SK-N-SH treated with all-trans-retinoic acid at 6 μM for 48 hours (cell line): ENCODE measurements at regions not wholly inside any gene's neighbourhood (a gene's known extent, or its start where the extent isn't known, plus 50 kb on each side); places are given as distances from the start of the nearest gene placed in this dataset.

Source experiments
- ATAC-seq: fragments of 200-7000 bp; cut with Tn5 transposase; 3 replicates; pipeline ENCODE4 v1.9.1; 2020; ENCODE audit warnings: mild to moderate bottlenecking, moderate library complexity
- ARNTL ChIP-seq: fragments of 450-650 bp; formaldehyde crosslinking; IDR thresholded peaks from 2 replicates; pipeline ENCODE4 v1.5.0; 2020; ENCODE audit warnings: low read depth, mild to moderate bottlenecking, moderate library complexity, borderline replicate concordance
- BACH2 ChIP-seq: fragments of 250-450 bp; sonication (Bioruptor Pico); IDR thresholded peaks from 2 replicates; pipeline ENCODE4 v1.9.0; 2021; ENCODE audit warnings: mild to moderate bottlenecking, borderline replicate concordance
- CSDC2 ChIP-seq: fragments of 250-450 bp; sonication (Bioruptor Pico); IDR thresholded peaks from 2 replicates; pipeline ENCODE4 v1.5.0; 2020; ENCODE audit warnings: mild to moderate bottlenecking, moderate library complexity
- ESRRG ChIP-seq: fragments of 250-450 bp; sonication (Bioruptor Pico); IDR thresholded peaks from 2 replicates; pipeline ENCODE4 v1.6.1; 2021; ENCODE audit warnings: mild to moderate bottlenecking
- GLIS3 ChIP-seq: fragments of 250-450 bp; sonication (Bioruptor Pico); IDR thresholded peaks from 2 replicates; pipeline ENCODE4 v1.5.0; 2020; ENCODE audit warnings: mild to moderate bottlenecking, moderate library complexity
- ISL1 ChIP-seq: fragments of 250-450 bp; sonication (Bioruptor Pico); IDR thresholded peaks from 2 replicates; pipeline ENCODE4 v2.1.2; 2022; ENCODE audit warnings: mild to moderate bottlenecking, moderate library complexity
- OSR1 ChIP-seq: fragments of 250-450 bp; sonication (Bioruptor Pico); IDR thresholded peaks from 2 replicates; pipeline ENCODE4 v1.8.0; 2022; ENCODE audit warnings: moderate library complexity, mild to moderate bottlenecking, inconsistent platforms
- PPARA ChIP-seq: fragments of 250-450 bp; sonication (Bioruptor Pico); IDR thresholded peaks from 2 replicates; pipeline ENCODE4 v1.5.0; 2020; ENCODE audit warnings: mild to moderate bottlenecking, borderline replicate concordance
- RARB ChIP-seq: fragments of 250-450 bp; sonication (Bioruptor Pico); IDR thresholded peaks from 2 replicates; pipeline ENCODE4 v1.8.0; 2021; ENCODE audit warnings: mild to moderate bottlenecking, moderate library complexity
- SNAI2 ChIP-seq: fragments of 250-450 bp; sonication (Bioruptor Pico); IDR thresholded peaks from 2 replicates; pipeline ENCODE4 v1.5.0; 2020; ENCODE audit warnings: mild to moderate bottlenecking, moderate library complexity
- TCF4 ChIP-seq: fragments of 250-450 bp; sonication (Bioruptor Pico); IDR thresholded peaks from 2 replicates; pipeline ENCODE4 v1.8.0; 2021; ENCODE audit warnings: mild to moderate bottlenecking, moderate library complexity, borderline replicate concordance
- TOX ChIP-seq: fragments of 250-450 bp; sonication (Bioruptor Pico); IDR thresholded peaks from 2 replicates; pipeline ENCODE4 v1.8.0; 2021; ENCODE audit warnings: mild to moderate bottlenecking, moderate library complexity, borderline replicate concordance
- ZC3H10 ChIP-seq: fragments of 250-450 bp; sonication (Bioruptor Pico); IDR thresholded peaks from 2 replicates; pipeline ENCODE4 v1.5.1; 2021; ENCODE audit warnings: mild to moderate bottlenecking, moderate library complexity
- ZFP3 ChIP-seq: fragments of 250-450 bp; sonication (Bioruptor Pico); IDR thresholded peaks from 2 replicates; pipeline ENCODE4 v1.5.0; 2020; ENCODE audit warnings: mild to moderate bottlenecking, moderate library complexity
- ZNF565 ChIP-seq: fragments of 450-650 bp; formaldehyde crosslinking; conservative IDR thresholded peaks from 2 replicates; pipeline ENCODE4 v1.5.0; 2020; ENCODE audit warnings: low read depth, mild to moderate bottlenecking, moderate library complexity
- ZNF70 ChIP-seq: fragments of 450-650 bp; formaldehyde crosslinking; IDR thresholded peaks from 2 replicates; pipeline ENCODE4 v1.5.0; 2020; ENCODE audit warnings: mild to moderate bottlenecking, moderate library complexity
- ZNF8 ChIP-seq: fragments of 450-650 bp; formaldehyde crosslinking; IDR thresholded peaks from 2 replicates; pipeline ENCODE4 v1.5.0; 2020; ENCODE audit warnings: mild to moderate bottlenecking, moderate library complexity
- TF ChIP-seq, protein P1 (sequence below): fragments of 250-450 bp; sonication (Bioruptor Pico); IDR thresholded peaks from 2 replicates; pipeline ENCODE4 v1.8.0; 2020; ENCODE audit warnings: mild to moderate bottlenecking, moderate library complexity, borderline replicate concordance
- TF ChIP-seq, protein P2 (sequence below): fragments of 250-450 bp; sonication (Bioruptor Pico); IDR thresholded peaks from 2 replicates; pipeline ENCODE4 v1.5.1; 2021; ENCODE audit warnings: mild to moderate bottlenecking, moderate library complexity
- TF ChIP-seq, protein P3 (sequence below): fragments of 250-450 bp; sonication (Bioruptor Pico); IDR thresholded peaks from 2 replicates; pipeline ENCODE4 v1.8.0; 2021; ENCODE audit warnings: low read depth, mild to moderate bottlenecking, moderate library complexity, borderline replicate concordance
- TF ChIP-seq, protein P4 (sequence below): fragments of 250-450 bp; sonication (Bioruptor Pico); IDR thresholded peaks from 2 replicates; pipeline ENCODE4 v1.5.1; 2020; ENCODE audit warnings: low read depth, mild to moderate bottlenecking, moderate library complexity
- TF ChIP-seq, protein P5 (sequence below): fragments of 250-450 bp; sonication (Bioruptor Pico); IDR thresholded peaks from 2 replicates; pipeline ENCODE4 v1.5.0; 2020; ENCODE audit warnings: mild to moderate bottlenecking, moderate library complexity

DNA sequence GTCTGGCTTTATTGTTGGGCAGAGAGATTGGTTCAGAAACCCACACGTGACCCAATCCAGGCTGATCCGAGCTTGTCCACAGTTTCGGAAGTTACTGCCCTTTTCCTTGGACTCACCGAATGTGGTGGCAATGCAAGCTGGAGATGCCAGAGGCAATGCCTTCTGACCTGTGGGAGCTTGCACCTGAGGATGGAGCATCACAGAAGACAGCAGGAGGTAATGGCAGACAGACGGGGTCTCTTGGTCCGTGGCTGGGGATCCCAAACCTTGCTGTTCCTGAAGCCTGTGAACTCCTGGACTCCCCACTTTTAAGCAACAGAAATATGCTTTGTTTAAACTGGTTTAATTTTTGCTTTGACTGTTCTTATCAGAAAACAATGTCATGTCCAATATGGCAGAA lies 265.2 kb upstream of the IRX1 start:
- TF ChIP-seq PPARA (CRISPR knock-in tag) (no peak), TOX (CRISPR knock-in tag) (no peak), CSDC2 (CRISPR knock-in tag) (no peak)
- TF ChIP-seq, protein P1, sequence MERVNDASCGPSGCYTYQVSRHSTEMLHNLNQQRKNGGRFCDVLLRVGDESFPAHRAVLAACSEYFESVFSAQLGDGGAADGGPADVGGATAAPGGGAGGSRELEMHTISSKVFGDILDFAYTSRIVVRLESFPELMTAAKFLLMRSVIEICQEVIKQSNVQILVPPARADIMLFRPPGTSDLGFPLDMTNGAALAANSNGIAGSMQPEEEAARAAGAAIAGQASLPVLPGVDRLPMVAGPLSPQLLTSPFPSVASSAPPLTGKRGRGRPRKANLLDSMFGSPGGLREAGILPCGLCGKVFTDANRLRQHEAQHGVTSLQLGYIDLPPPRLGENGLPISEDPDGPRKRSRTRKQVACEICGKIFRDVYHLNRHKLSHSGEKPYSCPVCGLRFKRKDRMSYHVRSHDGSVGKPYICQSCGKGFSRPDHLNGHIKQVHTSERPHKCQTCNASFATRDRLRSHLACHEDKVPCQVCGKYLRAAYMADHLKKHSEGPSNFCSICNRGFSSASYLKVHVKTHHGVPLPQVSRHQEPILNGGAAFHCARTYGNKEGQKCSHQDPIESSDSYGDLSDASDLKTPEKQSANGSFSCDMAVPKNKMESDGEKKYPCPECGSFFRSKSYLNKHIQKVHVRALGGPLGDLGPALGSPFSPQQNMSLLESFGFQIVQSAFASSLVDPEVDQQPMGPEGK = no peak
- TF ChIP-seq, protein P2, sequence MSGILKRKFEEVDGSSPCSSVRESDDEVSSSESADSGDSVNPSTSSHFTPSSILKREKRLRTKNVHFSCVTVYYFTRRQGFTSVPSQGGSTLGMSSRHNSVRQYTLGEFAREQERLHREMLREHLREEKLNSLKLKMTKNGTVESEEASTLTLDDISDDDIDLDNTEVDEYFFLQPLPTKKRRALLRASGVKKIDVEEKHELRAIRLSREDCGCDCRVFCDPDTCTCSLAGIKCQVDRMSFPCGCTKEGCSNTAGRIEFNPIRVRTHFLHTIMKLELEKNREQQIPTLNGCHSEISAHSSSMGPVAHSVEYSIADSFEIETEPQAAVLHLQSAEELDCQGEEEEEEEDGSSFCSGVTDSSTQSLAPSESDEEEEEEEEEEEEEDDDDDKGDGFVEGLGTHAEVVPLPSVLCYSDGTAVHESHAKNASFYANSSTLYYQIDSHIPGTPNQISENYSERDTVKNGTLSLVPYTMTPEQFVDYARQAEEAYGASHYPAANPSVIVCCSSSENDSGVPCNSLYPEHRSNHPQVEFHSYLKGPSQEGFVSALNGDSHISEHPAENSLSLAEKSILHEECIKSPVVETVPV (CRISPR knock-in tag) = no peak
- ATAC-seq = no peak

DNA sequence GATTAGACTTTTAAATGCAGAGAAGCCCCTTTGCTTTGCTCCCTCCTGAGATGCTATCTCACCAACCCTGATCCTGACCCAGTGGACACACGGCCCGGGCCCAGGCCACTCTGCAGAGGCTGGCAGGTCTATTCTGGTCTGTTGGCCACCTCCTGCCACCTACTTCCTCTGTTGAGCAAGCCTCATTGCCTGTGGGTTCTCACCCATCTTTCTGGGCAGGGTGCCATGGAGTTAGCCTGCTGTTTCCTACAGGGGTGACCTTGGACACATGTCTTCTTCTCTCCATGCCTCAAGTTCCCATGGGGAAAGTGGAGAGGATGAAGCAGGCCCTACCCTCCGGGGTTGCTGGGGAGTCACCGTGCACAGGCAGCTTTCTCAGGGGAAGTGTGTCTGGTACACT lies 266.2 kb upstream of the IRX1 start:
- ATAC-seq = no peak
- no peak for TF ChIP-seq ZNF70 (CRISPR knock-in tag)
- no peak for TF ChIP-seq OSR1
- TF ChIP-seq PPARA (CRISPR knock-in tag) = no peak
- no peak for TF ChIP-seq TCF4 (CRISPR knock-in tag)
- TF ChIP-seq, protein P3, sequence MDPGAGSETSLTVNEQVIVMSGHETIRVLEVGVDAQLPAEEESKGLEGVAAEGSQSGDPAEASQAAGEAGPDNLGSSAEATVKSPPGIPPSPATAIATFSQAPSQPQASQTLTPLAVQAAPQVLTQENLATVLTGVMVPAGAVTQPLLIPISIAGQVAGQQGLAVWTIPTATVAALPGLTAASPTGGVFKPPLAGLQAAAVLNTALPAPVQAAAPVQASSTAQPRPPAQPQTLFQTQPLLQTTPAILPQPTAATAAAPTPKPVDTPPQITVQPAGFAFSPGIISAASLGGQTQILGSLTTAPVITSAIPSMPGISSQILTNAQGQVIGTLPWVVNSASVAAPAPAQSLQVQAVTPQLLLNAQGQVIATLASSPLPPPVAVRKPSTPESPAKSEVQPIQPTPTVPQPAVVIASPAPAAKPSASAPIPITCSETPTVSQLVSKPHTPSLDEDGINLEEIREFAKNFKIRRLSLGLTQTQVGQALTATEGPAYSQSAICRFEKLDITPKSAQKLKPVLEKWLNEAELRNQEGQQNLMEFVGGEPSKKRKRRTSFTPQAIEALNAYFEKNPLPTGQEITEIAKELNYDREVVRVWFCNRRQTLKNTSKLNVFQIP (CRISPR knock-in tag) = no peak
- TF ChIP-seq, protein P4, sequence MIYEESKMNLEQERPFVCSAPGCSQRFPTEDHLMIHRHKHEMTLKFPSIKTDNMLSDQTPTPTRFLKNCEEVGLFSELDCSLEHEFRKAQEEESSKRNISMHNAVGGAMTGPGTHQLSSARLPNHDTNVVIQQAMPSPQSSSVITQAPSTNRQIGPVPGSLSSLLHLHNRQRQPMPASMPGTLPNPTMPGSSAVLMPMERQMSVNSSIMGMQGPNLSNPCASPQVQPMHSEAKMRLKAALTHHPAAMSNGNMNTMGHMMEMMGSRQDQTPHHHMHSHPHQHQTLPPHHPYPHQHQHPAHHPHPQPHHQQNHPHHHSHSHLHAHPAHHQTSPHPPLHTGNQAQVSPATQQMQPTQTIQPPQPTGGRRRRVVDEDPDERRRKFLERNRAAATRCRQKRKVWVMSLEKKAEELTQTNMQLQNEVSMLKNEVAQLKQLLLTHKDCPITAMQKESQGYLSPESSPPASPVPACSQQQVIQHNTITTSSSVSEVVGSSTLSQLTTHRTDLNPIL (CRISPR knock-in tag) = no peak
- no peak for TF ChIP-seq BACH2 (CRISPR knock-in tag)
- TF ChIP-seq ZNF8 = no peak
- no peak for TF ChIP-seq ARNTL
- TF ChIP-seq GLIS3 (CRISPR knock-in tag) = no peak
- no peak for TF ChIP-seq SNAI2 (CRISPR knock-in tag)
- no peak for TF ChIP-seq ESRRG
- TF ChIP-seq TOX (CRISPR knock-in tag) = no peak
- TF ChIP-seq, protein P5, sequence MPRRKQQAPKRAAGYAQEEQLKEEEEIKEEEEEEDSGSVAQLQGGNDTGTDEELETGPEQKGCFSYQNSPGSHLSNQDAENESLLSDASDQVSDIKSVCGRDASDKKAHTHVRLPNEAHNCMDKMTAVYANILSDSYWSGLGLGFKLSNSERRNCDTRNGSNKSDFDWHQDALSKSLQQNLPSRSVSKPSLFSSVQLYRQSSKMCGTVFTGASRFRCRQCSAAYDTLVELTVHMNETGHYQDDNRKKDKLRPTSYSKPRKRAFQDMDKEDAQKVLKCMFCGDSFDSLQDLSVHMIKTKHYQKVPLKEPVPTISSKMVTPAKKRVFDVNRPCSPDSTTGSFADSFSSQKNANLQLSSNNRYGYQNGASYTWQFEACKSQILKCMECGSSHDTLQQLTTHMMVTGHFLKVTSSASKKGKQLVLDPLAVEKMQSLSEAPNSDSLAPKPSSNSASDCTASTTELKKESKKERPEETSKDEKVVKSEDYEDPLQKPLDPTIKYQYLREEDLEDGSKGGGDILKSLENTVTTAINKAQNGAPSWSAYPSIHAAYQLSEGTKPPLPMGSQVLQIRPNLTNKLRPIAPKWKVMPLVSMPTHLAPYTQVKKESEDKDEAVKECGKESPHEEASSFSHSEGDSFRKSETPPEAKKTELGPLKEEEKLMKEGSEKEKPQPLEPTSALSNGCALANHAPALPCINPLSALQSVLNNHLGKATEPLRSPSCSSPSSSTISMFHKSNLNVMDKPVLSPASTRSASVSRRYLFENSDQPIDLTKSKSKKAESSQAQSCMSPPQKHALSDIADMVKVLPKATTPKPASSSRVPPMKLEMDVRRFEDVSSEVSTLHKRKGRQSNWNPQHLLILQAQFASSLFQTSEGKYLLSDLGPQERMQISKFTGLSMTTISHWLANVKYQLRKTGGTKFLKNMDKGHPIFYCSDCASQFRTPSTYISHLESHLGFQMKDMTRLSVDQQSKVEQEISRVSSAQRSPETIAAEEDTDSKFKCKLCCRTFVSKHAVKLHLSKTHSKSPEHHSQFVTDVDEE (CRISPR knock-in tag) = no peak
- TF ChIP-seq CSDC2 (CRISPR knock-in tag) = no peak
- TF ChIP-seq, protein P2 (CRISPR knock-in tag) = no peak
- no peak for TF ChIP-seq ISL1 (CRISPR knock-in tag)
- no peak for TF ChIP-seq RARB
- TF ChIP-seq ZFP3 = no peak
- no peak for TF ChIP-seq ZNF565 (CRISPR knock-in tag)

DNA sequence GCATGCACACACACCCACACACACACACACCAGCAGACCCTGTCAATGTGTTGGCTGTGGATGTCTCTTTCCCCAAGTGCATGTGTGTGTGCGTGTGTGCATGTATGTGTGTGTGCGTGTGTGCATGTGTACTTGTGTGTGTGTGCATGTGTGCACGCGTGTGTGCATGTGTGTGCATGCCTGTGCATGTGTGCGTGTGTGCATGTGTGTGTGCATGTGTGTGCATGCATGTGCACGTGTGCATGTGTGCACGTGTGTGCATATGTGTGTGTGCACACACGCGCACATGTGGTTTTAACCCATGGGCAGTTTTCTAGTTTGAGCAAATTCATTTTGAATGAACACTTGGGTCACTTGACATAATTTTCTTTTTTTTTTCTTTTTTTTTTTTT lies 268.8 kb upstream of the IRX1 start:
- TF ChIP-seq GLIS3 (CRISPR knock-in tag) (no peak), ESRRG (no peak), RARB (no peak), ZC3H10 (no peak), ISL1 (CRISPR knock-in tag) (no peak), TCF4 (CRISPR knock-in tag) (no peak), PPARA (CRISPR knock-in tag) (no peak), ZFP3 (no peak), ARNTL (no peak)
- TF ChIP-seq, protein P3 (CRISPR knock-in tag) = no peak
- TF ChIP-seq, protein P4 (CRISPR knock-in tag) = no peak
- TF ChIP-seq, protein P2 (CRISPR knock-in tag) = no peak
- TF ChIP-seq, all 23 proteins: peak for 0
- no peak for ATAC-seq
